ENCODE measurements at regions not wholly inside any gene's neighbourhood (a gene's known extent, or its start where the extent isn't known, plus 50 kb on each side); places are given as distances from the start of the nearest gene placed in this dataset.

DNA sequence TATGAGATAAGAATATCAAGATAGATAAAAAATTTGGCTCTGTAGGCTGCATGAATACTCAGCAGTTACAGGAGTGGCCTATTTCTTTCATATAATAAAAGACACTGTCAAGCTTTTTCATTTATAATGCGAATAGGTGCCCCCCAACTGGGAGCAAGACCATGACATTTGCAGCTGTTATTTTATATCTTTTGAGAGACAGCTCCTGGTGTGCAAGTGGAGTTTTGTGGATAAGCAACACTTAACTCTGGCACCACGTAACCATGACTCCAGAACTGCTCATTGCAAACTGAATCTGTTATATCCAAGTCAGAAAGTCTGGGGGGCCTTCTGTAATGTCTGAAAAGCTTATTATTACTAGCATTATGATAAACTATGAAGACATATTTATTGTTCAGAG is 1372.4 kb downstream of the C4orf33 start:
- DNase-seq = no peak

DNA sequence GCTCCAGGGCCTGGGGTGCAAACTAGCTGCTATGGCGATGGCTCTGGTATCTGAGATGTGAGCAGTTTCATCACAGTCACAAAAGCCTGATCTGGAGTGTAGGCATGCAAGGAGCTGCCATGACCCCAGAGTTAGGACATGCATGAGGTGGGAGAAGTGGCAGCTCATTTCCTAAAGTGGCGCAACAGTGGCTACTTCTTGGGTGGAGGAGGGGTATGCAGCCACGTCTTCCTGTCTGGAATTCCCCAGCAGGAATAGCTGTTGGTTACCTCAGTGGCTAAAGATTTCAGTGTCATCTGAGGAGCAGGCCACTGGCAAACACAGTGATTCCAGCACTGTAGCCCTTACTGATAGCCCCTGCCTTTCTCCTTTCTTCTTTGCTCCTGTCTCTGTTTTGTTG is 1382.5 kb downstream of the C4orf33 start:
- no peak for DNase-seq

DNA sequence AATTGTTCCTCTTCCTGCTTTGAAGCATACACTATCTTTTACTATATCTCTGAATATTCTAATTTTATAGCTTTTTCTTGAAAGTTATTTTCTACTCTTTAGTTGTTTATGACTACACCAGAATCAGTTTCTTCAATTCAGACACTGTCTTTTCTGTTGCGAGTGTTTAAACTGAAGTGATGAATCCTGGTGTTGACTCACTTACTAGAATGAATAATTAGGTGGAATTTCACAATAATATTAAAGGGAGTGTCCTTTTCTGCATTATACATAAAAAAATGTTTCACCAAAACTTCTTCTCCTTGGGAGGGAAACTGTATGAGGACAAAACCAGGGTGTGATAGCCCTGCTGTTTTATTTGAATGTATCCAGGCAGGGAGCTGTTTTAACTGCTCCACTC is 1383.1 kb downstream of the C4orf33 start:
- DNase-seq = no peak

DNA sequence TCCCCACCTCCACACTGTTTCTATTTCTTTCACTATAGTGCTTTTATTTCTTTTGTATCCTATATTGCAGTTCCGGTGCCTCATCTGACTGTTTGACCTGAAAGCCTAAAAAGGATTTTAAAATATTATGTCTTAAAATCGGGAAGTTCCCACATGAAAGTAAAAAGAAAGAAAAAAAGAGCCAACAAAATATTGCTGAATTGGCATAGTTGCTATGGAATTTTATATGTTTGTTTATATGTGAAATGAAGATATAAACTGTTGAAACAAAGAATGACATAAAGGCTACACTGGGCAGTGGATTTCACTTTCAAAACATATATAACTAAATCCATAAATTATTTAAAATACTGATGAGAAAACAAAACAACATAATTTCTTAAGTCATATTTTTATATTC is 1383.7 kb downstream of the C4orf33 start:
- no peak for DNase-seq

DNA sequence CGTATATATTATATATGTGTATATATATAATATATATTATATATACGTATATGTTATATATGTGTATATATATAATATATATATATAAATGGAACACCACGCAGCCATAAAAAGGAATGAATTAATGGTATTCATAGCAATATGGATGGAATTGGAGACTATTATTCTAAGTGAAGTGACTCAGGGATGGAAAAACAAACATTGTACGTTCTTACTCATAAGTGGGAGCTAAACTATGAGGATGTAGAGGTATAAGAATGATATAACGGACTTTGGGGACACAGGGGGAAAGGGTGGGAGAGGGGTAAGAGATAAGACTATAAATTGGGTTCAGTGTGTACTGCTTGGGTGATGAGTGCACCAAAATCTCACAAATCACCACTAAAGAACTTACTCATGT is 1388.9 kb downstream of the C4orf33 start:
- no peak for DNase-seq

DNA sequence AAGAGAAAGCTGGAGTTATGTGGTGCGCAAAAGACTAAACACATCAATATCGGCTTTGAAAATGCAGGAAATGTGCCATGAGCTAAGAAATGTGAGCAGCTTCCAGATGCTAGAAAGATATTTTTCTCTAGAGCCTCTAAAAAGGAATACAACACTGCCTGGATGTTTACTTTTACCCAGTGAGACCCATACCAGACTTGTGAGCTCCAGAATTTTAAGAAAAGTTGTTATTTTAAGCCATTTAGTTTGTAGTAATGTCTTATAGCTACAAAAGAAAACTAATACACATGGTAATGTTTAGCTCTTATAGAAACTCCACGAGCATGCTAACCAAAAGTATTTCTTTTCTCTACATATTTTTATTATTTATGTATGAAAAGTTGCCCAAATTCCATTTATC is 1389.4 kb downstream of the C4orf33 start:
- no peak for DNase-seq

DNA sequence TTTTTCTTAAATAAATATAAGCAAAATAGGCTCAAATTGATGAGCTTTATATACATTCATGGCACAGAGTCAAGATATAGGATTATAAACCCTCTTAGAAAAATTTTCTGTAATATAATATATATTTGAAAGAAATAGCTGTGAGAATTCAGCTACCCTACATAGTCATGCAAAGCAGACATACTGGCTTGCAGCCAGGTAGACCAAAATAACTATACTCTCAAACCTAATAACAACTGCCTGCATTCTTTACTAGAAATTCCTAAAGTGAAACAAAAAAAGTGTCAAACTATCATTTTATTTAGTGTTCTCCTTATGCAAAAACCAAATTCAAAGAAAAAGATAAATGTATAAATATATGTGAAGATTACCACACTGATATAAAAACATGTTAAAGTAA is 1390.2 kb downstream of the C4orf33 start:
- no peak for DNase-seq

DNA sequence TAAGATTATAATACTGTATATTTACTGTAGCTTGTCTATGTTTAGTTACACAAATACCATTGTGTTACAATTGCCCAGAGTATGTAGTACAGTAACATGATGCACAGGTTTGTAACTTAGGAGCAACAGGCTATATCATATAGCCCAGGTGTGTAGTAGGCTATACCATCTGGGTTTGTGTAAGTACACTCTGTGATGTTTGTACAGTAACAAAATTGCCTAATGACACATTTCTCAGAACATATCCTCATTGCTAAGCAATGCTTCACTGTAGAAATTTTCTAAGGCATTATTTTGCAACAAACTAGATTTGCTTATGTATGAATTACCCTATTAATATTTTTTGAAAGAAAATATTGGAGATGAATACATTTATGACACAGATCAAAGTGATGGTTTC is 1390.9 kb downstream of the C4orf33 start:
- DNase-seq = no peak

DNA sequence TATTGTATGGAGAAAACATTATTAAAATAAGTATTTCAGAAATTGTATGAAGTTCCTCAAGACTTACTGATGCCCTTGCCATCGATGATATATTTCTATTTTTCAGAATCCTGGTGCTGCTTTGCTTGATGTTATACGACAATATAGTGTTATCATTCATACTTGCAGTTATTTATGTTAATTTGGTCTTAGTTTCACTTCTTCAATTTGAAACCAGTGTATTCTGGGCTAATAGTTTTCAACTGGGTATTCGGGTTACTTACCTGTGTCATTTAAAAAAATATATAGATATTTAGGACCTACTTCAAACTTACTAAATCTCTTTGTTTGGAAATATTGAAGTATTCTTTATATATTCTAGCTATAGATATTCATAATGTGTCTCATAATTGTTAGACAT is 1414.7 kb downstream of the C4orf33 start:
- no peak for DNase-seq

DNA sequence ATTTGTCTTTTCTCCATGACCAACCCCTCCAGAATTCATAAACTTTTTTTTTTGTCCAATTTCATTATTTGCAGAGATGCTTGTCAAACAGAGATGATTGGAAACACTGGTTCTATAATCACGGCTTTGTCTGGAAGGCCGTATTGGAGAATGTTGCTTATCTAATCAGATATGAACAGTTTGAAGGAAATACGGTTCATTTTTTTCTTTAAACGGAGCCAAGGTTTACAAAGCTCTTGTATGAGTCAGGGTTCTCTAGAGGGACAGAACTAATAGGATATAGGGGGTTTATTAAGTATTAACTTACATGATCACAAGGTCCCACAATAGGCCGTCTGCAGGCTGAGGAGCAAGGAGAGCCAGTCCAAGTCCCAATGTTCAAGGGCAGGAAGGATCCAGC is 1415.8 kb downstream of the C4orf33 start:
- DNase-seq = no peak

DNA sequence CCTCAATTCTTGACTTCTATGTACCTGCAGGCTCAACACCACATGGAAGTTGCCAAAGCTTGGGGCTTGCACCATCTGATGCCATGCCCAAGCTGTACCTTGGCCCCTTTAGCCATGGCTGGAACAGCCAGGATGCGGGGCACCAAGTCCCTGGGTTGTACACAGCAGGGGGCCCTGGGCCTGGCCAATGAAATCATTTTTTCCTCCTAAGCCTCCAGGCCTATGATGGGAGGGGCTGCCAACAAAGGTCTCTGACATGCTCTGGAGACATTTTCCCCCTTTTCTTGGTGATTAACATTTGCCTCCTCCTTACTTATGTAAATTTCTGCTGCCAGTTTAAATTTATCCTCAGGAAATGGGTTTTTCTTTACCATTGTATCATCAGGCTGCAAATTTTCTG is 1428.1 kb downstream of the C4orf33 start:
- DNase-seq = no peak

DNA sequence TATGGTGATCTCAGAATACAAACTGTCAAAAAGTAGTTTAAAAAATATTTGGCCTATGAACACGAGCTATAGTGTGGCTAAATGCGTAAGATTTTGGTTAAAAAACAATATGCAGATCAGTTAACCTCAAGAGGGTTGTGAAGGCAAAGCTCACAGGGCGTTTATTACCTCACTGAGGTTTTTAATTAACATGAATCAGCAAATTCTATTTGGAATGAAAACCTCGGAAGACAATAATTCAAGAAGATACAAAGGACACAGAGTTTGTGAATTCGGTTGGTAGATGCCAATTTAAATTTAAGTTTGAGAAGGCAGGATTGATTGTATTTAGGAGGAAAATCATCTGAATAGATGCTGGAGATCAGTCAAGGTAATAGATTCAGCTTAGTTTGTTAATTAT is 1434.6 kb downstream of the C4orf33 start:
- DNase-seq = no peak

DNA sequence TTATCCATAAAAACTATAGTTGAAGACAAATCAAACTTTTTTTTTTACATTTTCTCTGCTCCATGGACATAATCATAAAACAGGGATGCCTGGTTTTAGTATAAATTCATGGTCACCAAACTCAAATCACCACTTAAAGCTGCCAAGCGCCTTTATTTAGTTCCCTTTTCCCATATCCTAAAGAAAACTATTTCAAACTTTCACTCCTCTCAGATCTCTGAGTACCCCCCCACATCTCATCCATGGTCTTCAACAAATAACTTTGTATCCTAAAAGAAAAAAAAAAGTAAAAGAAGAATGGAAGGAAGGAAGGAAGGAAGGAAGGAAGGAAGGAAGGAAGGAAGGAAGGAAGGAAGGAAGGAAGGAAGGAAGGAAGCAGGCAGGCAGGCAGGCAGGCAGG is 1438.7 kb downstream of the C4orf33 start:
- no peak for DNase-seq

DNA sequence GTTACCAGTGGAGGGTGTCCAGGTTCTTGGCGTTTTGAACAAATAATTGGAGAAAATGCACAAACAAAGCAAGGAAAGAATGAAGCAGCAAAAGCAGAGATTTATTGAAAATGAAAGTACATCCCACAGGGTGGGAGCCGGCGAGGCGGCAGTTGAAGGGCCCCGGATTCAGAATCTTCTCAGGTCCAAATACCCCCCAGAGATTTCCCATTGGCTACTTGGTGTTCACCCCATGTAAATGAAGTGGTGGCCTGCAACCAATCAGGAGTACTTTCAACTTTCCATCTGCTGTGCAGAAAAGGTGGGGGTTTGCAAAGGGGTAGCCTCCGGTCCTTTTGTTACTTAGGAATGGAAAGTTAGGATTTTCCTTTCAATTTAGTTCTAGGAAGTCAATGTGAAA is 1447.0 kb downstream of the C4orf33 start:
- no peak for DNase-seq

DNA sequence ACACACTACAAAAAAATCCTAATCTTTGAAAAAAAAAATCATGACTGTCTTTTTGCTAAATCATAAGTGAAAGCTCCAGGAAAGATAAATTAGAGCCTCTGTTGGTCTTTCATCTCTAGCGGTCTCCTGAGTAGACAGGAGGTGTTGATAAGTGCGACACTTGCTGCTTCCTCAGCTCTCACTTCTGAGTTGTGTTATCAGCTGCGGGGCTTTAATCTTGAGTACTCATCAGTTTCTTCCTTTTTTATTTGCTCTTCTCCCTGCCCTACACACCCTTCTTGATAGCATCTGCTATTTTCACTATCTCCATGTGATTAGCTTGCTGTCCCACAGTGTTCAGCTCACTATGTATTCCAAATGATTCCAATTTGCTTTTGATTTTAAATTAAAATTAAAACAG is 1449.2 kb downstream of the C4orf33 start:
- DNase-seq = no peak

DNA sequence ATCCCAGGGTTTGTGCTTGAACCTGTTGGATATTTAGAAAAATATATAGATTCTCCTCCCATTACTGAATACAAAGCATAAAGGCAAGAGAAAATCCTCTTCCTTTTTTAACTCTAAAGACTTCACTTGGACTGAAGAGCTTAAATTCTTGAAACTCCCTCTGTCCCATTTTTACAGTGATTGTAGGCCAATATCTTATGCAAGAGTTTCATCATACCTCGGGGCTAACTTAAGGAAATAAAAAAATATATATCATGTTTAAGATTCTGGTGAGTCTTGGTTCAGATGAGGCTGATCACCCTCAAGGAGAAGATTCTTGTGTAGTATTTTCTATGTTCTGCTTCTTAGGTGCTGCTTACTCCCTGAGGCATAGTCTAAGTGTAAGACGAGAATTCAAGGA is 1449.6 kb downstream of the C4orf33 start:
- DNase-seq = no peak

DNA sequence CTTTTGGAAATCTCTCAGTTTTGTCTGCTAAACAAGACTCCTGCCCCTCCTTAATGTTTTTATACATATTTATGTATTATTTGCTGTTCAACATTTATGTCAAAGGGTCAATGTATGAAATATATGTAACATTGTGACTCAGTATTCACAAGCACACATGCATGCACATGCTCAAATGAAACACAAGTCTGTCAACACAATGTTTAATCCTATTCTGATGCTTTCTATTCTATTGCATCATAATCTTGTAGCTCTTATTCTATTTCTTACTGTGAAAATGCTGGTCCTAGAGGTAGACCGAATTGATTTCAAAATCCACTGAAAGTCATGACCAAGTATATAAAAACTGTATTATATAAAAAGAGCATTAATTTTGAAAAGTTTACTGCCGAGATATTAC is 1463.3 kb downstream of the C4orf33 start:
- DNase-seq = no peak

DNA sequence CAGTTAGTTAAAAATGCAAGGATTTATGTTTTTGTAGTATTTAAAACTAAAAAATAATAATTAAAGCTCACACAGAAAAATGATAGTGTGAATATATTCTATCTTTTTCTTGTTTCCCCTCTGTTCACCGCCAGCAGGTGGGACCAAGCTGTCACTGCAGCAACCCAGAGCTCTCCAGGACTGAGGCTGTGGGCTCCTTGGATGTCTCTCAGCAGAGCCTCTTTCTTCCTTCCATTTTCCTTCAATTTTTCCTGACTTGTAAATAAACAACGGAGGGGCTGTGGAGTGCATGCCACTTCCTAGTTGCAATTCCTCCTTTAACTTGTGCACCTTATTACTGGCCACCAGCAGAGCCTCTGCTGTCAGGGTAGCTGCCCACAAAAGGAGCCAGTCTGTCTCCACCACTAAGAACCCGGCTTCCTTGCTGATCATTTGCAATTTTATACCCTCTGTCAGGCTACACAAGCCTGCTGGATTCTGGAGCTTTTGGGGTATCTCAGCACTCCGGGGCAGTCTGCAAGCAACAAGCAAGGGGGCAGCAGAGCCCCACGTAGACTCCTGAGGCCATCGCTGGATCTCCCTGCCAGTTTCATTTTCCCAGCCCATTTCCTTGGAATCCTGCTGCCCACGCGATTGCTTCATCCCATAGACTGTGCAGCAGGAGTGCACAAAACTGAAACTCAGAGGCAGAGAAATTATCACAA is 1467.4 kb downstream of the C4orf33 start:
- peak in 30 of 58 donors; percentile 0 to 36 (median 7) for DNase-seq

DNA sequence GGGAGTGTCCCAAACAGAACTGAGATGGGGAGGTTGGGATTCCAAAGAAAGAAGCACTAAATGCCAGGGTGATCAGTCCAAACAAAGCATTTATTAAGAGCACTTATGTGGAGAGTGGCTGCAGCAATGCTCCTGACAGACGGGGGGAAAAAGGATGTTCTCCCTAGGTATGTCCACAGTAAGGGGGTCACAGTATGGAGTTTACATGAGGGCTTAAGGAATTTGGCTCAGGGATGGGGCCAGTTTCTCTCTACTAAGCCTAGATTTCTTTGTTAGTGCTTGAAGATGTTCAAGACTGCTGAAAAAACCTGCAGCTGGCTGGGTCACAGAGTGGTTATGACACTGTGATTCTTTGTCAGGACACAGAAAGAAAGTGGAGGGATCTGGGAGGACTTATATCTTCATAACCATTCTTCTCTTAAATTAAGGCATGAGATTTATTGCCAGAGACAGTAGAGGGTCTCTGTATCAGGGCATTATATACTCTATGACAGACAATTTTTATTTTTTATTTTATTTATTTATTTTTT is 1468.0 kb downstream of the C4orf33 start:
- no peak for DNase-seq

DNA sequence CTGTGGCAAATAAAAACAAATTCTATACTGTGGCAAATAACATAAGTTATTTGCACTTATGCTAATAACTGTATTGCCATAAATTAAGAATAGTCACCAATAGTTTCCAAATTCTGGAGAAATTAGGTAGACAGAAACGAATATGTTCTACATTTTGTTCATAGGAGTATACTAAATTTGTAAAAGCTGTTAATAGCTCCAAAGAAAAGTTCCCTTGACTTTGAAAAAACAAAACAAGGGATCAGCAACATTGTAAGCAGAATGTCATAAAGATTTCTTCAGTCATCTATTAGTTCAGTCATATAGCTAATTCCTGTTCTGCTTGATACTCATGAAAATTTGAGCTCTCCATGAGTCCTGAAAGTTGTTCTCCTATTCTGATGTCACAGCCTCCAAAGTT is 1472.8 kb downstream of the C4orf33 start:
- DNase-seq = no peak

DNA sequence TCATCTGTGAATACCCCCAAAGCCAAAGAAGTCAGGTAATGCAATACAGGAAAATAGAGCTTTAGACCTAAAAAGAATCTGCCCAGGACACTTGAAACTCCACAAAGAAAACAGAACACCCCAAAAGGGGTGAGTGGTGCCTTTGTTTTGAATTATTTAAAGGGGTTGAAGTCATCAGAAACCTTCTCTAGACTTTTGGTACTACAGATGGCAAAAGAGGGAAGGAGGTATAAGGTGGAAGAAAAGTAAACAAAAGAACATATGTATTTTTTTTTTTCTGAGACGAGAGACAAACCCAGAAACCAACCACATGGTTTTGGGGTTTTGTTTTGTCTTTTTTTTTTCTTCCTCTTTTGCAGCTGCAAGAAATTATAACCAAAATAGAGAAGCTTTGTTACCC is 1477.8 kb downstream of the C4orf33 start:
- no peak for DNase-seq

DNA sequence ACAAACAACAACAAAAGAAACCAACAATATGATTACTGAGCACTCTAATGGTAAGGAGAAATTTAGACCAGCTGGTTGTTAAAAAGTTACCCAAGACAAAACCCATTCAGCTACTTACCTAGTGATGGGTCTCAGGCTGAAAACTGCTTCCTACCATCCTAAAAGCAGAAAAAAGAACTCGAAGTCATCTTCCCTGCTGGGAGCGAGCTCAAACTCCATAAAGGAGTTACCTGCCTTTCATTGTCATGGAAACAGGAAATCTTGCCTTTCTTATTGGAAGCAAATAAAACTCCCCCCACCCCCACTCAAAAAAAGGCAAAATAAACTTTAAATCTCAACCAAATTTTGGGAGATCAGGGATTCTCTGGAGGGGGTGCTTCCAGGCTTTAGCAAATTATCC is 1478.3 kb downstream of the C4orf33 start:
- DNase-seq = no peak

DNA sequence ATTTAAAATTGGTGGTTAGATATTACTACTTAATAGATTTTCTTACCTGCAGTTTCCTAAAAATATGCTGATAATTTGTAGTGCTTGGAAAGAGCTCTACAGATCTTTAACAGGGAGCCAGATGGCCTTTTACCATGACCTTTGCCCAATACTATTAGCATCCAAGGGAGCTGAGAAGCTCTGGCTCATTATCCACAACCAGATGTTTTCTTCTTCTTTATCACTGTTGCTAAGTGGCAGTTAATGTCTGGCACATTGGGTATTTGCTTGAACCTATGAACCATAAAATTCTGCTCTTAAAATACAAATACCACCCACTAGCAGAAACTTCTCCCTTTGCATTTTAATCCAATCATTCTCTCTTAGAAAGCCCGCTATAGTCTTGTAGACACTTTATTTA is 1480.3 kb downstream of the C4orf33 start:
- DNase-seq = no peak

DNA sequence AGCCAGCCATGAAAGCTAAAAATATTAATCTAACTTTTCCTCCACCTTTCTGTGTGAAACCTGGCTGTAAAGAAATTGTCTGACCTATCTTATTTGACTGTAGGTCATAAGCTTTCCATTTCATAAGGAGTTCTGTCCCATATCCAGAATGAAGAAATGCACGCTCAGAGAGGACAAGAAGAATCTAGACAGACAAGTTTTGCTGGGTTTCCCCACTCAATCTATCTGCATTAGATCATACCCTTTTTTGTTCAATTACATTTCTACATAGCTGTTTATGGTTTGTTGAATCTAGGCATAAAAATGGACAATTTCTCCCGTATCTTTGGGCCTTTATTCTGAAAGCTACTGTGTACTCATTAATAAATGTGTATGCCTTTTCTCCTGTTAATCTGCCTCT is 1495.1 kb downstream of the C4orf33 start:
- DNase-seq = no peak
